ENCODE measurements at regions not wholly inside any gene's neighbourhood (a gene's known extent, or its start where the extent isn't known, plus 50 kb on each side); places are given as distances from the start of the nearest gene placed in this dataset.
"Not testable (repeated sequence)": the region's sequence is repeated elsewhere in the genome, so short reads cannot be mapped to it uniquely, and the experiment has no call there.

DNA sequence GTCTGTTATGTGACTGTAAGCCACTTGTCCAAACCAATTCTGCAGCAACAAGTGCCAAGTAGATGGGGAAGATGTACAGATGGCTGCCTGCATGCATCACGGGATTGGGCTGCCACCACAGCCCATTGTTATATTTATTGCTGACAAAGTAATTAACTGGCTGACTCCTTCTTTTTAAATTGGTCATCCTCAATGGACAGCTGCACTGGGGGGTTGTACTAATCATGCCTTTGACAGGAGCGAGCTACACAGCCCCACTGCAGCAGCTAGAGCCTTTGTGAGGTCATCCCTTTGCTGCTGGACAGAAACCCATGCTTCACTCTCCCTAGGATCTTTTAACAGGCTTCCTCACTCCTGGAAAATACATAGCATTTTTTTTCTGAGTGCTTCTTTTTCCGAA, 146.7 kb upstream of the CXXC4 start:
- Mint-ChIP-seq H3K9me3 (no peaks in the 10 kb centered on the region), H3K4me3 (no peak overlapping the region), H3K27me3 (ENCODE audit: low read depth) (no peaks in the 10 kb centered on the region), H3K27ac (no peak overlapping the region), H3K36me3 (ENCODE audit: low read depth) (no peaks in the 10 kb centered on the region), H3K4me1 (peaks cover 4% of the 10 kb centered on the region)
- TF ChIP-seq, protein P1, sequence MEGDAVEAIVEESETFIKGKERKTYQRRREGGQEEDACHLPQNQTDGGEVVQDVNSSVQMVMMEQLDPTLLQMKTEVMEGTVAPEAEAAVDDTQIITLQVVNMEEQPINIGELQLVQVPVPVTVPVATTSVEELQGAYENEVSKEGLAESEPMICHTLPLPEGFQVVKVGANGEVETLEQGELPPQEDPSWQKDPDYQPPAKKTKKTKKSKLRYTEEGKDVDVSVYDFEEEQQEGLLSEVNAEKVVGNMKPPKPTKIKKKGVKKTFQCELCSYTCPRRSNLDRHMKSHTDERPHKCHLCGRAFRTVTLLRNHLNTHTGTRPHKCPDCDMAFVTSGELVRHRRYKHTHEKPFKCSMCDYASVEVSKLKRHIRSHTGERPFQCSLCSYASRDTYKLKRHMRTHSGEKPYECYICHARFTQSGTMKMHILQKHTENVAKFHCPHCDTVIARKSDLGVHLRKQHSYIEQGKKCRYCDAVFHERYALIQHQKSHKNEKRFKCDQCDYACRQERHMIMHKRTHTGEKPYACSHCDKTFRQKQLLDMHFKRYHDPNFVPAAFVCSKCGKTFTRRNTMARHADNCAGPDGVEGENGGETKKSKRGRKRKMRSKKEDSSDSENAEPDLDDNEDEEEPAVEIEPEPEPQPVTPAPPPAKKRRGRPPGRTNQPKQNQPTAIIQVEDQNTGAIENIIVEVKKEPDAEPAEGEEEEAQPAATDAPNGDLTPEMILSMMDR (IDR thresholded peaks at IDR 0.05; ENCODE audit: unreplicated experiment in 3 of 3) = no peak

DNA sequence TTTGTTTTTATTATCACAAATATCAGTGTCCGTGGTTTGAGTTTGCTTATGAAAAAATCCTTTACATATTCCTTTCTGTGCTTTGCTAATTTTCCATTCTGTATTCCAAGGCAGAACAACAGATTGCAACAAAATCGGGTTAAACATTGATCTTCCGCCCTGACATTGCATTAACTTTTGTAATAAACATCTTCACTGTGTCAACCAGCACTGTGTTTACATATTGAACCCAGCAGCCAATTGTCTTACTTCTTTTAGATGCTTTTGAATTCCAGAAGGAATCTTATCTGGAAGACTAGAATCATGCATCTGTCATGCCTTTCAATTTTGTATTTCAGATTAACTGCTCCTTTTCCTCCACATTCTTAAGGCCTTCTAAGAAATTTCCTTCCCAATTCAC, 147.8 kb upstream of the CXXC4 start:
- Mint-ChIP-seq H3K27me3 (ENCODE audit: low read depth) (no peaks in the 10 kb centered on the region), H3K4me3 (no peak overlapping the region), H3K27ac (no peak overlapping the region), H3K4me1 (peaks cover 4% of the 10 kb centered on the region), H3K36me3 (ENCODE audit: low read depth) (no peaks in the 10 kb centered on the region), H3K9me3 (no peaks in the 10 kb centered on the region)
- TF ChIP-seq, protein P1 (IDR thresholded peaks at IDR 0.05; ENCODE audit: unreplicated experiment in 3 of 3) = no peak

DNA sequence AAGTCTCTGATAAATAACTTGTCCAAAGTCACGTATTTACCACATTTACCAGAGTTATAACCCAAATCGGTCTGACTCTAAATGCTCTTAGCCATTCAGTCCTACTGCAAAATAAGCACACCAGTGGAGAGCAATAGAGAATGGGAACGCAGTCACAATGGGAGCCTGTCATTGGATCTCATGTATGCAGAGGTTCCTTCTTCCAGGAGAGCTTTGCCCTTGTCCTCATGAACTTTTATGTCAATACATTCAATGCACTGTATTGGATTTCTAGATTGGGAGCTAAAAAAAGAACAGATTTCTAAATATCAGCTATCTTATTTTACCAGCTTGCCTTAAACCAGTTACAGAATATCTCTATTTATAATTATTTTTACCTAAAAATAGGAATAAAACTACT, 149.1 kb upstream of the CXXC4 start:
- Mint-ChIP-seq H3K27me3 (ENCODE audit: low read depth) (no peaks in the 10 kb centered on the region), H3K9me3 (no peaks in the 10 kb centered on the region), H3K4me1 (peaks cover 4% of the 10 kb centered on the region), H3K4me3 (no peak overlapping the region), H3K36me3 (ENCODE audit: low read depth) (no peaks in the 10 kb centered on the region), H3K27ac (no peak overlapping the region)
- TF ChIP-seq, protein P1 (IDR thresholded peaks at IDR 0.05; ENCODE audit: unreplicated experiment in 3 of 3) = no peak

DNA sequence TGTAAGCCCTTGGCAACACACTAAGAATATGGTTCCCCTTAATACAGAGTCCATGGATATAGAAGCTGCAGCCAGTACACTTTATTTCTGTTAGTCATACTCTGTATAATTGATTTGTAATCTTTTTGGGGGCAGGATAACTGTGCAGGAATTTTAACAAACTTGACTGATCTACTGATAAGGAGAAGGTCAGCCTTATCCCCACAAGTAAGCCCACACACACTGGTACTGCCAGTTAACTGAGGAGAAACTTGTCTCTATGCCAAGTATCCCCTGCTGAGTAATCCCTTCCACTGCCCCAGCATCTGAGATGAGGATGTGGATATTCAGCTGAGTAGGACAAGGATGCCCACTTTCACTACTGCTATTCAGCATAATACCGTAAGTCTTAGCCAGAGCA, 154.9 kb upstream of the CXXC4 start:
- Mint-ChIP-seq H3K9me3 (peaks cover 4% of the 10 kb centered on the region), H3K4me3 (no peak overlapping the region), H3K27ac (no peak overlapping the region), H3K36me3 (ENCODE audit: low read depth) (no peaks in the 10 kb centered on the region), H3K27me3 (ENCODE audit: low read depth) (no peaks in the 10 kb centered on the region), H3K4me1 (no peaks in the 10 kb centered on the region)
- TF ChIP-seq, protein P1 (IDR thresholded peaks at IDR 0.05; ENCODE audit: unreplicated experiment in 3 of 3) = no peak

DNA sequence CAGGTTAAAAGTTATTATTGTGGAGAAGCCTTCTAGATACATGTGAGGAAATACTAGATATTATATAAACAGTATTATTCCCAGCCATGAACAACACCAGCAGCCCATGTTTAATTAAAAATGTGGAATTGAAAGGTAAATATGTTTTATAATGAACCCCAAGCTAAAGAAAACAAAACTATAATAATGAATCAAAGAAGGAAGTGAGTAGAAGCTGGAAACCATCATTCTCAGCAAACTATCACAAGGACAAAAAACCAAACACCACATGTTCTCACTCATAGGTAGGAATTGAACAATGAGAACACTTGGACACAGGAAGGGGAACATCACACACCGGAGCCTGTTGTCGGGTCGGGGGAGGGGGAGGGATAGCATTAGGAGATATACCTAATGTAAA, 167.6 kb upstream of the CXXC4 start:
- not testable (repeated sequence) for H3K27me3 Mint-ChIP-seq (ENCODE audit: low read depth); H3K4me3 Mint-ChIP-seq

DNA sequence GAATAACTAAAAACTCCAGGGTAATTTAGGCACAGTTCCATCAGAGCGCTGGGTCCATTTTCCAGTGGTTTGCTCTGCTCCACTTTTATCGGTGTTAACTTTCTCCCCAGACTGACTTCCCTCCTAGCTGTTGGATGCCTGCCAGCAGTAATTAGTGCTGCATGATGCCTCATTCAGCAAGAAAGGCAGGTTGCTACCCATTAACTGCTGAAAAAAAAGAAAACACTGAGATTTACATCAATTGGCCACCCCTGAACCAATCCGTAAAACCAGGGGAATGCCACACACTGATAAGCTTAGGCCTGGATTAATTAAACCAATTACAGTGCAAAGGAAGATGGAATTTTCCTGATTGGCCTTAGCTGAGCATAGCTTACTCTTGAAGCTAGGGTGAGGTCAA, 182.4 kb upstream of the CXXC4 start:
- Mint-ChIP-seq H3K4me1 (peaks cover 6% of the 10 kb centered on the region), H3K4me3 (no peak overlapping the region), H3K27me3 (ENCODE audit: low read depth) (no peaks in the 10 kb centered on the region), H3K9me3 (no peaks in the 10 kb centered on the region), H3K27ac (peak overlapping the region in 2 of 3 experiments; percentile 11 to 82), H3K36me3 (ENCODE audit: low read depth) (no peaks in the 10 kb centered on the region)
- TF ChIP-seq, protein P1 (IDR thresholded peaks at IDR 0.05; ENCODE audit: unreplicated experiment in 3 of 3) = no peak

More for the DNA sequence above, 167.6 kb upstream of the CXXC4 start:
- H3K4me1 Mint-ChIP-seq; H3K36me3 Mint-ChIP-seq (ENCODE audit: low read depth); H3K9me3 Mint-ChIP-seq; H3K27ac Mint-ChIP-seq: not testable (repeated sequence)
